HG03108 (cell line): ENCODE measurements at regions not wholly inside any gene's neighbourhood (a gene's known extent, or its start where the extent isn't known, plus 50 kb on each side); places are given as distances from the start of the nearest gene placed in this dataset.

Source experiments
- ATAC-seq: cut with Tn5 transposase; IDR thresholded peaks from one replicate; pipeline ENCODE4 v1.9.1; 2021; ENCODE audit warnings: moderate library complexity; ENCODE audit not compliant: unreplicated experiment

DNA sequence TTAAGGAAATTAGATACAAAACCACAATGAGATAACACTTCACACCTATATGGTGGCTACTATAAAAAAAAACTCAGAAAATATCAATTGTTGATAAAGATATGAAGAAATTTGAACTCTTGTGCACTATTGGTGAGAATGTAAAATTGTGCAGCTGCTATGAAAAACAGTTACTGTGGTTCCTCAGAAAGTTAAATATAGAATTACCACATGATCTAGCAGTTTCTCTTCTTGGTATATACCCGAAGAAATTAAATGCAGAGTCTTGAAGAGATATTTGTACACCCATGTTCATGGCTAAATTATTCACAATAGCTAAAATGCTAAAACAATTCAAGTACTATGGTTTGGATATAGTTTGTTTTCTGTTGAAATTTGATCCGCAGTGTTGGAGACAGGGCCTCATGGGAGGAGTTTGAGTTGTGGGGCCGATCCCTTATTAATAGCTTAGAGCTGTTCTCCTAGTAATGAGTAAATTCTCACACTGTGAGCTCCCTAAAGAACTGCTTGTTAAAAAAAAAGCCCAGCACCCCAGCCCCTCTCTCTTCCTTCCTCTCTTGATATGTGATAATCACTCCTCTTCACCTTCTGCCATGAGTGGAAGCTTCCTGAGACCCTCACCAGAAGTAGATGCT lies 1412.1 kb downstream of the PLA2G4A start:
- ATAC-seq = no peak

- no peak for ATAC-seq
These were observed 1412.9 kb downstream of the PLA2G4A start for GRCh38 chr1:188241629-188242028.

GRCh38 chr1:188243456-188243855 lies 1414.7 kb downstream of the PLA2G4A start:
- no peak for ATAC-seq

GRCh38 chr1:188244681-188245080 lies 1415.9 kb downstream of the PLA2G4A start:
- ATAC-seq = no peak

DNA sequence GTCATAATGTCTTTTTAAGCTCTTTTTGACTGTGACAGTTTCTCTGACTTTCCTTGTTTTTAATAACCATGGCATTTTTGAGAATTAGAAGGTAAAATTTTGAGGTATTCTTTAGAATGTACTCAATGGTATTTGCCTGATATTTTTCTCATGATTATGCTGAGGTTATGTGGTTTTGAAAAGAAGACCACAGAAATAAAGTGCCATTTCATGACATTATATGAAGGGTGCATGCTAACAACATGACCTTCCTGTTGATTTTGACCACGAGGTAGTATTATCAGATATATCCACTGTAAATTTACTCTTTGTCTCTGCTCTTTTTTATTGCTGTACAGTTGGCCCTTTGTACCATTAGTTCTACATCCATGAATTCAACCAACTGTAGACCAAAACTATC lies 1418.5 kb downstream of the PLA2G4A start:
- no peak for ATAC-seq

GRCh38 chr1:188249811-188250210 lies 1421.1 kb downstream of the PLA2G4A start:
- no peak for ATAC-seq

GRCh38 chr1:188251036-188251435 lies 1422.3 kb downstream of the PLA2G4A start:
- no peak for ATAC-seq

GRCh38 chr1:188261849-188262248 lies 1433.1 kb downstream of the PLA2G4A start:
- ATAC-seq = no peak

- no peak for ATAC-seq
These were observed 1441.2 kb downstream of the PLA2G4A start for GRCh38 chr1:188269956-188270355.

DNA sequence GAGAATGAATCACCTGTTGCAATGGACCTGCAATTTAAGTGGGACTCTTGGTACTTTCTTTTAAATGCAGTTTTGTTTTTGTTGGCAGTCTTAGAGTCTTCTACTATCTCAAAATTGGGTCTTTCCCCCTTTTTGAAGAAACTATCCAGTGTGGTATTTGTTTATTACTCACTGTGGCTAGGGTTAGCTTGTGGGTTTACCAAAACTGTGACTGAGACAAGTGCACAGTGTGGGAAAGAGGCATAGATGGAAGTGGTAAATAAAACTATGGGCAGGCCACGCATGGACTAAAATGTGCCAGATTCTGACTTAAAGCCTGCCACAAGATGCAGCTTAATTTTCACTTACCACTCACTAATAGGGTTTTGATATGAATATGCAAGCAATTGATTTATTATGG lies 1441.7 kb downstream of the PLA2G4A start:
- ATAC-seq = no peak

DNA sequence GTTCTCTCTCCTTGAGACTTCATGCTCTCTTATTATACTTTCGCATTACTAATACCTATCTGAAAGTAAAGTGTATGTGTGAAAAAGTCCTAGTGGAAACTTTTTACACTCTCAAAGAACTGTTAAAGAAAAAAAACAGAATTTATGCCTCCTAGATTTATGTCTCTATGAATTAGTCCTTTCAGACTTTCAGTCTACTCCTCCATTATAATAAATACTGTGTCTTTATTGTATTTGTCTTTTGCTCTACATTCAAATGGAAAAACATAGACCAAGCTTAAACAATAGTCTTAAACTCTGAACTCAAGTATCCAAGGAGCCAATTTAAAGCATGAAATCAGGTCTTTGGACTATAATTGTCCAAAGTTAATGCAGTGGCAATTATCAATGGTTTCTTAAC lies 1449.0 kb downstream of the PLA2G4A start:
- ATAC-seq = no peak

- no peak for ATAC-seq
These were observed 1453.2 kb downstream of the PLA2G4A start for GRCh38 chr1:188281921-188282320.

DNA sequence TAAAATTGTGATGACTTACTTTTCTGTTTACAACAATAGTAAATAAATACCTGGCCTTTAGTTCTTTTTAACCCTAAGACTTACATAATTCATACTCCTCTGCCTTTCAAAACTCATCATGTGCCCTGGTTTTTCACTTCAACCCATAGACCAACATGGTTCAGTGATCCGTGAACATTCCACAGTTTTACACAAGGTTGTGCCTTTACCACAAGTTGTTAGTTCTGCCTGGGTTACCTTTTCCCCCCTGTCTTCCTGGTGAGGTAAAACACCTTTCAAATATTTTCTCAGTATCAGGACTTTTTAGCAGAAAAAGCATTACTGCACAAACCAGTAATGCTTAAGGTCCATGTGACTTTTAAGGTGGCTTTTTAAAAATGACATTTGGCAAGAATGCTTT lies 1466.4 kb downstream of the PLA2G4A start:
- no peak for ATAC-seq

DNA sequence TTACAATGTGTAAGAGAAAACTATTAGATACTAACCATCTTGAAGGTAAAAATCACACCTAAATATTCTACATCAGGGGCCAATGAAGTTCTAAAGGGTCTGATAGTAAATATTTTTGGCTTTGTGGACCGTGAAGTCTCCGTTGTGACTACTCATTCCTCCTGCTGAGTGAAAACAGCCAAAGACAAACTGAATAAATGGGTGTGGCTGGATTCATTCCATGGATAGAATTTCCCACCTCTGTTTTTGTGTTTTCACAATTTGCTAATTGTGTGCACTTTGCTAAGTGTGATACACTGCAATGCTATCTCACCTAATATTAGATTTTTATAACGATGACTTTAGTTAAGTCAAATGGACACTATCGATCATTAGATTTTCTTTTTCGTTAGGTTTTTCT lies 1474.0 kb downstream of the PLA2G4A start:
- no peak for ATAC-seq

DNA sequence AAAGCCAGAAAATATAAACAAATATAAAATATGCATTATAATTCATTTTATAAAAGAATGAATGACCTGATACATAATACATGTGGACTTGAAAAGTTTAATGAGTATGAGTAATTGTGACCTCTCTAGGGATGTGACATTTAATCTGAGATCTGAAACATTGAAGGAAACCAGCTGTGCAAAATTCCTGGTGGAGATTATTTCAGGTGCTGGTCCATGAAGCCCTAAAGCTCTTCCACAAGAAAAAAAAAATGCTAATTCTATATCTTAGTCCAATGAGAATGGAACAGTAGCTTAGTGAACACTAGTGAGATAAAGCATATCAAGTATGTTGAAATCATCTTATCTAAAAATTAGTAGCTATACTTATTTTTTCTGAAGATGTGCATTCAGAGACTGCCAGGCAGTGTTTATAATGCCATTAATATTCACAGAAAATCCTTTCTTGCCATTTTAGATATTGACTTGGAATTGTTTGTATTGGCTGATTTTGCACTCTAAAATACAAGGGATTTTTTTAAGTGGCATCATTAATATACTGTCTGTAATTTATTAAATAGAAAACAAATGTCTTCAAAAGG lies 1485.9 kb downstream of the PLA2G4A start:
- no peak for ATAC-seq

DNA sequence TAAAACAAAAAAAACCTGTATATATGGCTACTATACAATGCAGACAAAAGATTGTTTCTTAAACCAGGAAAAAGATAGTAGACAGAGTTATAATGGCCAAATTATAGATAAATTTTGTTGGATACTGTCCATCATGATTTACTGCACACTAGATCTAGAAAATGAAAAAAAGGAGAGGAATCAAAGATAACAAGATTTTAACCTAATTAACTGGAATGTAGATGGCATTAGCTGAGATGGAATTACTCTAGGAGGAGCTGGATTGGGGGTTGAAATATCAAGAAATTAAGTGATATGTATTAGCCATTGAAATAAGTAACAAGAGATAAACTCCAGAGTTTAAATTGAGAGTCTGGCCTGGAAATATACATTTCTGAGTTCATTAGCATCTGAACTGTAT lies 1489.1 kb downstream of the PLA2G4A start:
- ATAC-seq = no peak

GRCh38 chr1:188325211-188325610 lies 1496.5 kb downstream of the PLA2G4A start:
- no peak for ATAC-seq

DNA sequence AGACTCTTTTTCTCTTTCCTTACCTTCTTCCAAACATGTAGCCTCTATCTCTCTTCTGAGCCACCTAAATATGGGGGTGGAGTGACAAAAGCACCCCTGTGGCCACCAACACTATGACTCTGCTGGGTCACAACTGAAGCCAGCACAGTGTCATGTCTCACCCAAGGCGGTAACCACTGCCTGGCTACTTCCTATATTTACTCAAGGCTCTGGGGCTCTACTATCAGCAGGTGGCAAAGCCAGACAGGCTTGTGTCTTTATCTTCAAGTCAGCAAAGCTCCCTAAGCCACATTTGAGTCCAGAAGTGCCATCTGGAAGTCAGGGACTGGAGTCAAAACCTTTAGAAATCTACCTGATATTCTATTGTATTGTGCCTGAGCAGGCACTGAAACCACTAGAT lies 1515.2 kb downstream of the PLA2G4A start:
- ATAC-seq = no peak

- ATAC-seq = no peak
These were observed 1521.4 kb downstream of the PLA2G4A start for GRCh38 chr1:188350104-188350503.

- no peak for ATAC-seq
These were observed 1526.3 kb downstream of the PLA2G4A start for GRCh38 chr1:188355082-188355481.

DNA sequence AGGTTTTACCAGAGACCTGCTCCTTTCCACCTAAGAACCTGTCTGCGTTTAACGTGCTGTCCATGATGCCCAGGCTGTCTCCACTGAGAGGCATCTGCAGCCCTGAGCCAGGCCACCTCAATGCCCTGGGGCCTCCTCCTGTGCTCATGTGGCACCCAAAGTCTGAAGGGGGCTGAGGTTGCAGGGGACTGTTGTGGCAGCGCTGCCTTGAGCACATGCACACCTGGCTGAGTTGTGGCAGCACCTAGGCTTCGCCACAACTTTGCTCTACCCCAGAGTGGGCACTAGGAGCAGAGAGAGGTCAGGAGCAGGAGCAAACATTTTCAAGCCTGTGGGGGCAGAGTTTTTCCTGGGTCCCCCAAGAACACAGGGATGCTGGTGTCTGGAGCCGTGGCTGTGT lies 1527.1 kb downstream of the PLA2G4A start:
- no peak for ATAC-seq

DNA sequence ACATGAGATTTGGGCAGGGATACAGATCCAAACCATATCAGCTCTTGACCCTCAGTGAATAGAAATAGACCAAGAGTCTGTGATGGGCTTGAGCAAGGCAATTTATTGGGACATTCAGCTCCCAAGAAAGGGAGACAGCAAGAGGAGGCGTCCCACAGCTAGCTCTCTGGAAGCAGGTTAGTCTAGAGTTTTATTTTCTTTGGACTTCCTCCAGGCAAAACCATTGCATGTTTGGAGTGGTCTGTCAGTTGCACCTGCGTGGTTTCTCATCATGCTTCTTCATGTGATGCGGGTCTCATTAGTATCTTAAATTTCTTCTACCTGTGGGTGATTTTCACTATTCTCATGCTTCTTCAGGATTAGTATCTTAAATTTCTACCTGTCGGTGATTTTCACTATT lies 1530.6 kb downstream of the PLA2G4A start:
- no peak for ATAC-seq

DNA sequence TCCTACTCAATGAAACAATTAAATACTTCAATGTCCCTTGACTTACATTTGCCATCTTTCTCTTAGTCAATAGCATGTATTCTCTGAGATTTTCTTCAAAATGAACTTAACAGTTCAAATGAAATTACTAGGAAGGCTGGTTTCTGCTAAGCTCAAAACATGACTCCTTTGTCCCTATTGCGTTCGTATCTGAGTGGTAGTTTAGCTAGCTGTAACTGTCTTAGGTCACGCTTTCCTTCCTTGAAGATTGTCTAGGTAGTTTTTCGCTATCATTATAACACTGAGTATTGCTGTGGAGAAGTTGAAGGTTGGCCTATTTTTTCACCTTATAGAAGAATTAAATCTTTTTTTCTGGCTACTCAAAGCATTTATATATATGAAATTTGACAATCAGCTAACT lies 1535.2 kb downstream of the PLA2G4A start:
- no peak for ATAC-seq
